ENCODE measurements at regions not wholly inside any gene's neighbourhood (a gene's known extent, or its start where the extent isn't known, plus 50 kb on each side); places are given as distances from the start of the nearest gene placed in this dataset.

DNA sequence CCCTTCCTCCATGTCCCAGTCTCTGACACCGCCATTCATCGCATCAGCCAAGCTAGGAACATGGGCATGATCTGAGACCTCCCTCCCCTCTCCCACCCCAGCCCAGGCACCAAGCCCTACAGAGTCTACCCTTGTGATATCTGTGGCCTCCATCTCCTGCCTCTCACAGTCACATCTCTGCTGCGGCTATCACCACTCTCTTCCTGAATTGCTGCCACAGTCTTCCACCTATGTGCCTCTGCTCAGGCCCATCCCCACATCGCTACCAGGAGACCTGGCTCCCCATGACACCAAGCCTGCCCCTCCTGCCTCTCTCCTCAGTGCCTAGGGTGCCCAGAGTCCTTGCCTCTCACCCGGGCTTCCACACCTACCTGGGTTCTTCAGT is 82.7 kb upstream of the BCAR3 start:
- Histone ChIP-seq H3K27ac (ENCODE audit: low read depth, low read length) (no peak overlapping the region), H3K36me3 (ENCODE audit: low read length) (no peaks in the 10 kb centered on the region), H3K9me3 (ENCODE audit: insufficient read depth, low read length) (no peaks in the 10 kb centered on the region), H3F3A (ENCODE audit: insufficient read depth) (no peaks in the 10 kb centered on the region), H3K4me2 (ENCODE audit: low read depth, low read length, poor library complexity, severe bottlenecking) (no peak overlapping the region), H3K4me3 (ENCODE audit: insufficient read depth, low read length, poor library complexity, severe bottlenecking) (no peak overlapping the region), H4K20me1 (ENCODE audit: low read depth, low read length) (no peaks in the 10 kb centered on the region), H3K79me2 (ENCODE audit: insufficient read depth, low read length) (no peaks in the 10 kb centered on the region), H3K9ac (ENCODE audit: low read length) (no peak overlapping the region), H3K9me2 (replicated peaks; ENCODE audit: insufficient read depth, low read length) (no peaks in the 10 kb centered on the region), H3K27me3 (ENCODE audit: low read length) (no peaks in the 10 kb centered on the region), H2AFZ (ENCODE audit: low read depth, low read length, severe bottlenecking) (no peak overlapping the region)
- TF ChIP-seq EZH2phosphoT487 (conservative IDR thresholded peaks at IDR 0.05; ENCODE audit: low read length) (no peak), CTCF (IDR thresholded peaks at IDR 0.05; ENCODE audit: insufficient read depth, low read length, poor library complexity, severe bottlenecking) (no peak)

DNA sequence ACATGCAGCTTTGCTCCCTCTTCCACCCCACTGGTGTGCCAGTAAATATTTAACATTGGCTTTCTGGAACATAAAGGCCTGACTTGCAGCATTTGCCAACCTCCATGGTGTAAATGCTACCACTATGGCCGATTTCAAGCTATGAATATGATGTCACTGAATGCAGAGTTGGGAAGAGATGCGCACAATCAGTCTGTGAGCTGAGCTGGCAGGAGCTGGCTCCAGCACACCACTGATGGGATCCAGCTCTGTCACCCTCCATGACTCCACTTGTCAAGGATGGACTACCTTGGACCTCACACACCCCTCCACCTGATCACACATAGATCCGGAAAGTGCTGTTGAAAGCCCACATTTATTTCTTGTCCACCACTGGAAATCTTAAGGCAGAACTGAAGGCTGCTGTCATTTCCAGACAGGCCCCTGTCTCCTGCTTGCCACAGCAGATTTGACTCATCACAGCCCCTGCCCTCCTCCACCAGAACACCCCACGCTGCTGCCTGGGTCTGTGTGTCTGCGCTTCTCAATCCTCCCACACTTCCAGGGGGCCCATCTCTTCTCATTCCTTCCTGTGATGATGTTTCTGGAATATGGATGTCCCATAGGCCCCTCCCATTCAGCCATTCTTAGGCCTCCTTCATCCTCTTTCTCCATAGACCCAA is 82.2 kb upstream of the BCAR3 start:
- no peaks in the 10 kb centered on the region for H3K79me2 ChIP-seq (ENCODE audit: insufficient read depth, low read length)
- no peaks in the 10 kb centered on the region for H3F3A ChIP-seq (ENCODE audit: insufficient read depth)
- H3K4me2 ChIP-seq (ENCODE audit: low read depth, low read length, poor library complexity, severe bottlenecking): no peak overlapping the region
- no peaks in the 10 kb centered on the region for H4K20me1 ChIP-seq (ENCODE audit: low read depth, low read length)
- H3K4me3 ChIP-seq (ENCODE audit: insufficient read depth, low read length, poor library complexity, severe bottlenecking): no peak overlapping the region
- H2AFZ ChIP-seq (ENCODE audit: low read depth, low read length, severe bottlenecking): no peak overlapping the region
- H3K27me3 ChIP-seq (ENCODE audit: low read length): no peaks in the 10 kb centered on the region
- TF ChIP-seq EZH2phosphoT487 (conservative IDR thresholded peaks at IDR 0.05; ENCODE audit: low read length) (no peak), CTCF (IDR thresholded peaks at IDR 0.05; ENCODE audit: insufficient read depth, low read length, poor library complexity, severe bottlenecking) (no peak)
- H3K27ac ChIP-seq (ENCODE audit: low read depth, low read length): no peak overlapping the region
- H3K9me2 ChIP-seq (replicated peaks; ENCODE audit: insufficient read depth, low read length): no peaks in the 10 kb centered on the region
- H3K9me3 ChIP-seq (ENCODE audit: insufficient read depth, low read length): no peaks in the 10 kb centered on the region
- H3K9ac ChIP-seq (ENCODE audit: low read length): no peak overlapping the region
- no peaks in the 10 kb centered on the region for H3K36me3 ChIP-seq (ENCODE audit: low read length)

DNA sequence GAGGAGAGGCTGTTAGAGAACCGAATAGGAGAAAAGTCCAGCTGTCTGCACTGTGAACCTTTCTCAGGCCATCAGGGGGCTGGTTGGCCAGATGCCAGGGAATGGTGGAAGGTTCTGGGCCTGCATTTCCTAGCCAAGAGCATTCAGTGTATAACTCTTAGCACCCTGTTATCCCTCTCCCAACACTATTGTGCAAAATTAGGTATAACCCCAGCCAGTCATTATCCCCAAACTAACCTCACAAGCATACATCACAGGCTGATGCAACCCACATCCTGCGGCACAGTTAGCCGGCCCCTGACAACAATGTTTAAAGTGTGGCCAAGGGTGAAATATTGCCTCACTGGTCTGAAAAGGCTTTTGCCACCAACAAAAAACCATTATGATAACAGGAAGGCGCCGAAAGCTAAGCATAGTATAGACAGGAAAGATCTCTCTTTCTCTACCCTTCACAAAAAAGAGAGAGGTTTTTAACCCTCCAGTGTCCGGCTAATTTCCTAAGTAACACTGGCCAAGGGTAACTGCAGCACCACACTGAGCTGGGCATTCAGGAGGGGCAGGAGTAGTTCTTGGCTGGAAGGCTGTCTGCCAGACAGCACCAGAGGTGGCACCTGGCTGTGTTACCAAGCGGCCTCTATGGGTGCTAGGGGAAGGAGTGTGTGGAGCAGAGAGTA is 77.3 kb upstream of the BCAR3 start:
- Histone ChIP-seq H3K9ac (ENCODE audit: low read length) (no peak overlapping the region), H3K9me3 (ENCODE audit: insufficient read depth, low read length) (no peaks in the 10 kb centered on the region), H3K27ac (ENCODE audit: low read depth, low read length) (no peak overlapping the region), H3K79me2 (ENCODE audit: insufficient read depth, low read length) (no peaks in the 10 kb centered on the region), H3K9me2 (replicated peaks; ENCODE audit: insufficient read depth, low read length) (no peaks in the 10 kb centered on the region), H3K4me3 (ENCODE audit: insufficient read depth, low read length, poor library complexity, severe bottlenecking) (no peak overlapping the region), H3K27me3 (ENCODE audit: low read length) (no peaks in the 10 kb centered on the region), H4K20me1 (ENCODE audit: low read depth, low read length) (no peaks in the 10 kb centered on the region), H3K36me3 (ENCODE audit: low read length) (no peaks in the 10 kb centered on the region), H3F3A (ENCODE audit: insufficient read depth) (no peaks in the 10 kb centered on the region), H3K4me2 (ENCODE audit: low read depth, low read length, poor library complexity, severe bottlenecking) (no peak overlapping the region), H2AFZ (ENCODE audit: low read depth, low read length, severe bottlenecking) (no peak overlapping the region)
- TF ChIP-seq EZH2phosphoT487 (conservative IDR thresholded peaks at IDR 0.05; ENCODE audit: low read length) (no peak), CTCF (IDR thresholded peaks at IDR 0.05; ENCODE audit: insufficient read depth, low read length, poor library complexity, severe bottlenecking) (no peak)
